OCI-LY7 (cell line): ENCODE measurements at regions not wholly inside any gene's neighbourhood (a gene's known extent, or its start where the extent isn't known, plus 50 kb on each side); places are given as distances from the start of the nearest gene placed in this dataset.
"Not testable (repeated sequence)": the region's sequence is repeated elsewhere in the genome, so short reads cannot be mapped to it uniquely, and the experiment has no call there.

ENCODE experiments used
- CTCF ChIP-seq: fragments of 200-600 bp; sonication (generic); conservative IDR thresholded peaks from 2 replicates; pipeline ENCODE4 v1.5.1; 2014; ENCODE audit warnings: mild to moderate bottlenecking, antibody characterized with exemption, low read length, moderate library complexity, mixed read lengths
- EZH2phosphoT487 ChIP-seq: fragments of 200-600 bp; sonication (generic); IDR thresholded peaks from 2 replicates; pipeline ENCODE4 v1.6.1; 2018; ENCODE audit warnings: low read depth, borderline replicate concordance, mild to moderate bottlenecking, mixed run types, antibody characterized with exemption, low read length, moderate library complexity, mixed read lengths

GRCh38 chr14:105643406-105644052 lies 117.1 kb downstream of the TMEM121 start:
- not testable (repeated sequence) for TF ChIP-seq CTCF, EZH2phosphoT487
